DOHH2 (cell line): ENCODE measurements at regions not wholly inside any gene's neighbourhood (a gene's known extent, or its start where the extent isn't known, plus 50 kb on each side); places are given as distances from the start of the nearest gene placed in this dataset.

Experiments used
- EZH2phosphoT487 ChIP-seq: fragments of 200-600 bp; sonication (generic); IDR thresholded peaks from 2 replicates; pipeline ENCODE4 v1.6.1; 2017; ENCODE audit warnings: borderline replicate concordance, mild to moderate bottlenecking, antibody characterized with exemption, low read length, moderate library complexity, mixed read lengths
- TF ChIP-seq, protein P1 (sequence below): fragments of 200-600 bp; sonication (generic); IDR thresholded peaks from one replicate; pipeline ENCODE4 v1.5.1; 2014; ENCODE audit warnings: antibody characterized with exemption, mild to moderate bottlenecking, low read depth, low read length; ENCODE audit not compliant: poor library complexity, severe bottlenecking

DNA sequence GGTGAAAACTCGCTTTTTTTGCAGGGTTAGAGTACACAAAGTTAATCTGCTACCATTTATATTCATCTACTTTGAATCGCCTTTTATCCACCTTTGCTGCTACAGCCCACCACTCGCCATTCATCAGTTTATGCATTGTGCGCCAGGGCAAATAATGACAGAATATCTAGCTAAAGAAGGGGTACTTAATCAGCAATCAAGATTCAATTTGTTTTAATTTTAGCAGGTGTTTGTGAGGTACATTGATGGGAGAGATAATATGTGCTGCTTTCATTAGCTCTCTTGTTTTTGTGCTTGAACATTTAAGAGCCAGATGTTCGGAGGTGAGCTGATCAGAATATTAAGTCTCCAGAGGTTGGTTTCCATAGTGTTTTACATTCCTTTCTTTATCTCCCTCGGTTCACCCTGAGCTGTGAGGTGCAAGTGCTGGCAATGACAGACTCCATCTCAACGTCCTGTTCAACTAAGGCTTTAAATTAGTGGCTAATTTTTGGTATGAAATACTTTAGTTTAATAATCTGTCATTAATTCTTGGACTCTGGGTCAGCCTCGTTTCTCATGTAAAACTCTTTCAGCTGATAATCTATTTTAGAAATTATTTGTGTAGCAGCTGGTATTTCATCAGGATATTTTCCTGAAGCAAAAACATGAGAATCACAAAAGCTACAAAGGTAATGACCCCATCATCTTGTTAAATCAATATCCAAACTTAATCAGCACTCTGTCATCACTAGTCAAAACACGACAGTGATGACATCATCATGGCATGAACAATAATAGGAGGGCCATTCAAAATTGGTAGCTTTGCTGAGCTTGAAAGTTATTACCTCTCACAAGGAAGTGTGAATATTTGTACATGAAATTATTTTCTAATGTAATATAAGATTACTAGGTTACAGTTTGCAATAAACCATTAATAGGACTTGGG, 479.9 kb upstream of the FANCL start:
- TF ChIP-seq, protein P1, sequence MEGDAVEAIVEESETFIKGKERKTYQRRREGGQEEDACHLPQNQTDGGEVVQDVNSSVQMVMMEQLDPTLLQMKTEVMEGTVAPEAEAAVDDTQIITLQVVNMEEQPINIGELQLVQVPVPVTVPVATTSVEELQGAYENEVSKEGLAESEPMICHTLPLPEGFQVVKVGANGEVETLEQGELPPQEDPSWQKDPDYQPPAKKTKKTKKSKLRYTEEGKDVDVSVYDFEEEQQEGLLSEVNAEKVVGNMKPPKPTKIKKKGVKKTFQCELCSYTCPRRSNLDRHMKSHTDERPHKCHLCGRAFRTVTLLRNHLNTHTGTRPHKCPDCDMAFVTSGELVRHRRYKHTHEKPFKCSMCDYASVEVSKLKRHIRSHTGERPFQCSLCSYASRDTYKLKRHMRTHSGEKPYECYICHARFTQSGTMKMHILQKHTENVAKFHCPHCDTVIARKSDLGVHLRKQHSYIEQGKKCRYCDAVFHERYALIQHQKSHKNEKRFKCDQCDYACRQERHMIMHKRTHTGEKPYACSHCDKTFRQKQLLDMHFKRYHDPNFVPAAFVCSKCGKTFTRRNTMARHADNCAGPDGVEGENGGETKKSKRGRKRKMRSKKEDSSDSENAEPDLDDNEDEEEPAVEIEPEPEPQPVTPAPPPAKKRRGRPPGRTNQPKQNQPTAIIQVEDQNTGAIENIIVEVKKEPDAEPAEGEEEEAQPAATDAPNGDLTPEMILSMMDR, result no peak
- TF ChIP-seq EZH2phosphoT487, result no peak
